DMS153 (cell line): ENCODE measurements at regions not wholly inside any gene's neighbourhood (a gene's known extent, or its start where the extent isn't known, plus 50 kb on each side); places are given as distances from the start of the nearest gene placed in this dataset.

Experiments
- DNase-seq: peaks from one replicate; lab custom pipeline; 2025; lab: John Stamatoyannopoulos, UW

DNA sequence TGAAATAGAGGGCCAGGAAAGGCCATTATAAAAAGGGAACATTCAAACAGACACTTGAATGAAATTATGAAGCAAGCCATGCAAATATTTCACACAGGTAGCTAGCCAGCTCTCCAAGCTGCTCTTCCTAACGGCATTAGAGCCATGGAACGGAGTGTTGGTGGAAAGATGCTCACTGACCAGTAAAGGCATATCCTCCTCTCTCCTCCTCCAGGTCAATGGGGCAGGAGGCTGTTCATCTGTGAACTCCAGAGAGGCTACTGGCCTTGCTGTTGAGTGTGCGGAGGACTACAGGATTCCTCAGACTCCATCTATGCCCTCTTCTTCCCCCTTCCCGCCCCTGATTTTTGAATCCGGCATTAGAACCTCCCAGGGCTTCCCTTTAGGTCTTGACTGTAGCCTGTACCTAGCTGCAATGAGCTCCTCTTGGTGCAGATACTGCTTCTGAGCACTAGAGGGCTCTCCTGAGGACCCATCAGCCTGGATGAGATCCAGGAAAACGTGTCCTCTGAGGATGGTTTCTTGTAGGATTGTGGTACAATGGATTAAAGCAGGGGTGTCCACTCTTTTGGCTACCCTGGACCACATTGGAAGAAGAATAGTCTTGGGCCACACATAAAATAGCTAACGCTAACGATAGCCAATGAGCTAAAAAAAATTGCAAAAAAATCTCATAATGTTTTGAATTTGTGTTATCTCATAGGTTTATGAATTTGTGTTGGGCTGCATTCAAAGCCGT lies 162.2 kb downstream of the SREK1 start:
- DNase-seq: peak; percentile 41

DNA sequence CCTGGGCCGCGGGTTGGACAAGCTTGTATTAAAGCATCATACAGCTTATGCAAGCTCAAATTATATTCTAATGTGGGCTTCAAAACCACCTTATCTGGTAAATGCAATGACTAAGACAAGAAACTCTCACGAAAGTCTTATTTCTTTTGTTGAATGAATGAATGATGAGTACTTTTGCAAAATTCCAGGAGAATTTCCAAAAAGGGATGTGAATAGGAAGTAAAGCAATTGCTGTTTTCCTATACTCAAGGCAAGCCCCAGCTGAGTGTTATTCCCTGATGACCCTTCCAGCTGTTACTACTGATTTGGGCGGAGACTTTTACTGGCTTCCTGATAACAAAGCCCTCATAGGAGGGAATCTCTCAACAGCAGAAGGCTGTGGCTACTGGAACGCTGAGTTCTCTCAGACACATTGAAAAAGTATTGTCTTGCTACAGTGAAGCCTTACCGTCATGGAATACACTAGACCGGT lies 162.8 kb downstream of the SREK1 start:
- DNase-seq: no peak

DNA sequence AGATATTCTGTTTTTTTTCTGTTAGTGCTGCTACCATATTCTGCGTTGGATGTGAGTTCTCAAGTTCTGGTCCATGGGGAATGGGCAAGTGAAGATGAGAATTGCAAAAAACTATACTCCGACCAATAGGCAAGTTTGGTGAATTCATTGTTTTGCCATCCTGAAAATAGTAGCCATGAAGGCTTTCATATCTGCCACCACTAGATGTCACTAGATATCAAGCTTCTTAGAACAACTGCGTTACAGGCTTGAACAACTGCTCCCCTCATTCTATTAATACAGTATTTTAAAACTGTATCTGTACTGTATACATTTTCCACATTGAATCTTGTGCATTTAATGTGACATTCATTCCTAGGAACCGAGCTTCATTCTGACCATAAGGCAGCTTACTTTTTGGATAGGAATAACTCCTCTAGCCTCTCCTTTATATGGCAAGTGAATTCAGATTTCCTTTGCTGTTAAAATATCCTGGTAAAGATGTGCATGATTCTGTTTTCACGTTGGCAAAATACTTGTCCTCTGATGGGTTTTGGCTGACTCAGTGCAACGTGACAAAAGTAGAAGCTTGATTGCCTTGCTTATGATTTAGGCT lies 163.6 kb downstream of the SREK1 start:
- DNase-seq: peak; percentile 26

DNA sequence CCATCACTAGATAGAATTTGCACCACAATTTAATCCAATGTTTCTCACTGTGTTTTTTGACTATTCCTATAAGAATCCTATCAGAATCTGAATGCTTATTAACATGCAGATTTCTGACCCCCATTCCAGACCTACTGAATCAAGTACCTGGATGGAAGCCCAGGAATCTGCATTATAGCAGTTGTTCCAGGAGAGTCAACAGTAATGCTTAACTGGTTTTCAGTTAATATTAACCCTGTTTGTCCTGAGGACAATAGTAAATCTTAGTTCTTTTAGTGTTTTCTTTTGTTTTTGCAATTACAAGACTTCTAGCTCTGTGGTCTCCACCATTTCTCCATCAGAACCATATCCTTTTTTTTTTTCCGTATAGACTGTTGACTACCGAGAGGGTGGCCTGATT lies 168.2 kb downstream of the SREK1 start:
- DNase-seq: no peak

DNA sequence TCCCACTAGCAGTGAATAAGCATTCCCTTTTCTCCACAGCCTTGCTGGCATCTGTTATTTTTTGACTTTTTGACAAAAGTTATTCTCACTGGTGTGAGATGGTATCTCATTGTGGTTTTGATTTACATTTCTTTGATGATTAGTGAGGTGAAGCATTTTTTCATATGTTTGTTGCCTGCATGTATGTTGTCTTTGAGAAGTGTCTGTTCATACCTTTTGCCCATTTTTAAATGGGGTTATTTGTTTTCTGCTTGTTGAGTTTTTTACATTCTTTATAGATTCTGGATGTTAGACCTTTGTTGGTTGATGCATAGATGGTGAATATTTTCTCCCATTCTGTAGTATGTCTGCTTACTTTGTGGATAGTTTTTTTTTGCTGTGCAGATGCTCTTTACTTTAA lies 171.7 kb downstream of the SREK1 start:
- no peak for DNase-seq

DNA sequence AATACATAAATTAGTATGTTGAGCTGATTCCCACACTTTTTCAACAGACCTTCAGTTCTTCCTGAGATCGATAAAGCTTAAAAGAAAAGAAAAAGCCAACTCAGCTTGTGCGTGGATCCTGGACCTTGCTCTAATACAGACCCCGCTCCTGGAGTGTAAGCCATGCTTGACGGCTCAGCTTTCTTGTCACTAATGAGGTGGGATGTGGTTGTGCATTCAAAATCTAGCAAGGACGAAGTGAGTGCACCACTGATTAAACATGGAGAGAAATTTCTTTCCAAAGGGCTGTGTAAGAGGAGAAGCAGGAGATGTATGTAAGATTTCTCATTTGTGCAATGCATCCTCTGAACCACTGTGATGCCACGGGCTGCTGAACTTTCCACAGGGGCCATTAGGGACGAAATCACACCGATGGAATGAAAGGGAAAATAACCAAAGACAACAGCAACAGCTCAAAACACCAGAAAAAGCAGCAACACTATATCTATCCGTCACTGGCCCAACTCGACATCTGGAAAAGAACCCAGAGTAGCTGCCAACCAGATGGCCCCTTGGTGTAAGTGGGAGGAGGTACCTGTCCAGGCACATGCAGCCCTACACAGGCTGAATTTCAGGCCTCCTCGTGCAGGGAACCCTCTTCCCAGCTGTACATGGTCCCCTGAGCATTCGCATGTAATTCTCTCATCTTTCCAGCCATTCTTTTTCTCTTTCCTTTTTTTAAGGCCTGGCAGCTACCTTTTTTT lies 178.9 kb downstream of the SREK1 start:
- DNase-seq: no peak

DNA sequence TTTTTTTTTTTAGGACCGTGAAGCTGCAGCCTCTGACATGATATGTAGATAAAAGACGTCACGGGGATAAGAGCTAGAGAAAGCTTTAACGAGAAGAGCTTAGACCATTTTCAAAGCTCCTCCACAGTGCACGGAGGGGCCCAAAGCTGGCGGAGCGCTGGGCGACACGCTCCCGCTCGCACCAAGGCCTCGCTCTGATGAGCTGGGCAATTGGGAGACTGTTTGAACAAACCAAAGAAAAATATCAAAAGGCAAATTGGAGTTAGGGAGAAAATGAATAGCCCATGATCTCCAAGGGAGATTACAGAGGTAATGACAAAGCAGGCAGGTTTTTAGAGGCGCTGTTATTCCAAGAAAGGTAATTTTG lies 179.4 kb downstream of the SREK1 start:
- DNase-seq: no peak

DNA sequence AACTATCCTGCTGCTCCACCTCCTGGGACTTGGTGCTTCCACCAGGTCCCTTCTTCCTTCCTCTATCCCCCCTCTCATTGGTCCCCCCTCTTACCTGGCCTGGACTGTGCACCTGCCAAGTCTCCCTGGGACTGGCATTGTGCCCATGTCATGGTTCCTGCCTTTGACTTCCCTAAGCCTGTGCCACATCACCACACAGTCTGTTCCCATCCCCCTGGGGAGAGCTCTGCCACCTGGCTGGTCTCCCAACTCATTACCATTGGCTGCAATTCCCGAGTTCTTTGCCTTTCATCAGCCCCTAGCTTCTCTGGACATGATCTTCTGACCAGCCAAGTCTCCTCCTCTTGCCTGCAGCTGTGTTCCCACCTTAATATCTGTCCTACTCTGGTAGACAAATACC lies 180.3 kb downstream of the SREK1 start:
- DNase-seq: peak; percentile 53

DNA sequence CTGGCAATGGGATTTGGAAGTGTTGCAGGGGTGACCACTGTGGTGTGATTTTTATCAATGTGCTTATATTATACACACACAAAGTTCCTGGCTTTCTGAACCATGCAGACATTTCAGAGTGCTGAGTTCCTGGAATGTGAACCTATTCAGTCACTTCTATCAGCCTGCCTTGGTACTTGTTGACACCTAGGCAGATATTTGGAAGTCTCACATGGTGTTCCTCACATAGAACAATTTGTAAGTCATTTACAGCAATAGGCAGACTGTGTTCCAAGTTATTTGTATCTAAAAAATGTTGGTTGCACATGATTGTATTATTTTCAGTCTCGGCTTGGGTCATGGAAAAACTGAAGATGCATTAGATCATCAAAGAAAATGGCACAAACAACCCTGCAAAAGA lies 182.2 kb downstream of the SREK1 start:
- DNase-seq: no peak

DNA sequence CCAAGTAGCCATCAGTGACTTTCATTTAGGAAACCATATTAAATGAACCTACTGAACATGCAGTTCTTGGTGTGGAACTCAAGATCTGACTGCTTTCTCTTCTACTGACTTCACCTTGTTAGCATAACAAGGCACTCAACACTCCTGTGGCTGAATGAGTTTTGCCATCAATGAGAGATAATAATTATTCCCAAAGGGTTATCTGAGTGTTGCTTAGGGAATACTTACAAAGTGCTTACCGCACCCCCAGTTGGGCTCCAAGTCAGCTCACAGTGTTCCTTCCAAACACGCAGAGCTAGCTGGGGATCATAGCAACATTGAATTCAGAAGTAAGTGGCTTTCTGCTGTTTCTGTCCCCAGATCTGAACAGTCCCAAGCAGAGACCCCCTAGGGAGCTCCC lies 182.9 kb downstream of the SREK1 start:
- no peak for DNase-seq

DNA sequence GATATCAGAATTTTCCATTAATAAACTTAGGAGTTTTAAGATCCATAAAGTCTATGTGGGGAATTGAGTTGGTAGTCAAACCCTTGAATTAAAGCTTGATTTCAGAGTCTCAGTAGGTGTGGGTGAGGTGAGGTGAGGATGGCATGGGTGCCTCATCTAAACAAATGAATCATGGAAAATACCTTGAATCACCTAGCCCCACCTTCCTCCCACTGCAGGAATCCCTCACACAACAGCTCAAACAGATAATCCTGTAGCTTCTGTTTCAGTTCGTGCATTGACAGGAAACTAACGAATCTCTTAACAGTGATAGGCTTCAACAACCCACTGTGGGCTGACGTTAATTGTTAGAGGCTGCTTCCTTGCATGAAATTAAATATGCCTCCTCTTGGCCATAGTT lies 185.0 kb downstream of the SREK1 start:
- no peak for DNase-seq

DNA sequence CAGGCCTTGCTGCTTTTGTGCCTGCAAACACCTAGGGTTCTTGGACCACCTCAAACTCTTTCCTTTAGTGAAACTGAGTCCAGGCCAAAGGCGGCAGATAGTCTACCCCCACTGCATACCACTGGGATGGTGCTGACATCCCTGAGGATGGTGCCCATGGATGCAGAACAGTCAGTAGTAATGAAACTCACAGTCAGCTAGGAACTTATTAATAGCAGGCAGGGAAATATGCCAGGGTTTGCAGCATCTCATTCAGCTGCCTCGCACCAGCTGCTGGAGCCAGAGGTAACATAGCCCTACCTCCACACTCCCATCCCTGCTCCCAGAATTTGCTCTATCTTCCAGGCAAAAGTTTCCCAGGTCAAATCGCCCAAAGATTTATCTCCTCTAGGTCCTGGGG lies 189.1 kb downstream of the SREK1 start:
- no peak for DNase-seq

DNA sequence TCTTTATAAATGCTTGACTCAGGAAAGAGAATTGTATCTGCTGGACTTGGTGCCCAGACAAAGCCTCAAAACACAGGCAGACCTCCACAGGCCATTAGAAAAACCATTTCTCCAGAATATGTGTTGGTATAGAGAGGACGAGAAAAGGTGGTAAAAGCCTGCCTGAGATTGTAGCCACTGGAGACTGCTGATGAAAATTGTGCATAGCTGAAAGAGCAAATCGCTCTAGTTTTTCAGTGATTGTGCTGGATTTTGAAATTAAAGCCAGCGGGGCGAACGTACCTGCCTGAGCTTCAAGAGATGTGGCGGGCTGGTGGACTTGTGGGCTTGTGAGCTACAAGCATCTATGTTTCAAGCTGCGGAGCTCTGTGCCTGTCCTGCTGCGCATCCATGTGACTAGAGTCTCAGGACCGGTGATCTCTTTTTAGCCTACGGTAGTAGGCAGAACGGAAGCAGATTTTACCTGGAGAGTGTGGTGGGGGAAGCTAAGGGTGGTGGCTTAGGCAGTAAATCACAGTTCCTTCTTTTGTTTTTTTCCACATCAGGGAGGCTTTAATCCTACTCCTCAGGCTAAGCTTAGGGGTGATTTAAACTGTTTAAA lies 193.6 kb downstream of the SREK1 start:
- DNase-seq: no peak

DNA sequence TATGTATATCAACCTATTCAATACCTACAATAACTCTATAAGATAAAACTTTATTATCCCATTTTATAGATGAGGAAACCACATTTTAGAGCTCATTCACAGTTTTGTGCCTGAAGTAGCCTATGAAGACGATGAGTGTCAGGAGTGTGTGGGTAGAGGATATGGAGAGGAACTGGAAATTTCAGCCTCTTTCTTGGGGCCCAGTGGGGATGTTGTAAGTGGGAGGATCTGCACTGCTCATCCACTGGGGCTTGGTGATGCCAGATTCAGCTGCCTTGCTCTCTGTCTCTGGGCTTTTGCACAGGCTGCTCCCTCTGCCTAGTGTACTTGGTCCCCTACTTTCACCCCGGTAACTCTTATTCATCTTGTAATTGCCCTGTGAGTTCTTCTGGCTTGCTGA lies 194.7 kb downstream of the SREK1 start:
- no peak for DNase-seq

DNA sequence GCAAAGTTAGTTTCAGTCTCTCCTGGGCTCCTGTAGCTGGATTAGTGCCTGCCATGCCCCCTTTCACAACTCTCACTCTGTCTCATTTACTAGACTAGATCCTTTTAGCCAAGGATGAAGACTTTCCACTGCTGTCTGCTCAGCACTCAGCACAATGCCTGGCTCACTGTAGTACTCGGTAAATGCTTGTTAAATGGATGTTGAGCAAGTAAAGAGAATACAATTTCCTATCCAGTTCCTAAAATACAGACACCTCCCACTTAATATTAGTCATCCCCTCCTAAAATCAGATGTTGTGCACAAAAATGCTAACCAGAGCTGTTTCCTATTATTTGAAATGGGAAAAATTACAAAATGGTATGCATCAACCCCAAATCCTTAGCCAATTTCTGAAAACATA lies 195.8 kb downstream of the SREK1 start:
- no peak for DNase-seq

DNA sequence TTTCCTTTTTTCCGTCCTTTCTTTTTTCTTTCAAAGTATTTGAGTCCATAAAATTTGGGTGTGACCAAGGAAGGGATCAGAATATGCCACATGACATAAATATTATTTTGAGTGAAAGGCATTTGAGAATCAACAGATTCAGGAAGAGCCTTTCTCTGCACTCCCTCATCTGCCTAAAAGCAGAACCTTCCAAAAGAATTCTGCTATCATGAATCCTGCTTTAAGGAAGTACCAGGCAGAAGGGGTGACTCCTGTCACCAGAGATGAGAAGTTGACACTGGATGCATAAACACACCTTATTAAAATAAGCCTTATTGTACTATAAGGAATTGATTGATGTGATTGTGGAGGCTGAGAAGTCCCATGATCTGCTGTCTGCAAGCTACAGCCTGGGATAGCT lies 196.7 kb downstream of the SREK1 start:
- no peak for DNase-seq

DNA sequence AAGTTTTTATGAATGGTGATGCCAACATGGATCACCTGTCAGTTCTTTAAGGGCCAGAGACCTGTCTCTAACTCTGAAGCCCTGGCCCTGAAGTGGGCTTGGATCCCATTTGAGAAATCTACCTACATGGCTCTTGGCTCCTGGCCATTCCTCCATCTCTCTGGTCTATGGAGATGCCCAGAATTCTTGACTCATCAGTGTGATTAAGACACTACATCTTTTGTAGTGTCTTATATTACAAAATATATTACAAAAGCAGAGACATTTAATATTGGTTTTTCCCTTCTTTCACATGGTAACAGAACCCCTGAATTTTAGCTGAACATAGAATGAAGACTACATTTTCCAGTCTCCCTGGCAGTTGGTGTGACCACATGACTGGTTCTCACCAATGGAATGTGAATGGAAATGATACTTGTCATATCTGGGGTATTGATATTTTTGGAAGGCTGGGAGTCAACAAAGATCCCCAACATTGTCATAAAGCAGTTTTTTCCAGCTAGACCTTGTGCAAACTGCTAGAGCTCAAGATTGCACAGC lies 198.3 kb downstream of the SREK1 start:
- no peak for DNase-seq

DNA sequence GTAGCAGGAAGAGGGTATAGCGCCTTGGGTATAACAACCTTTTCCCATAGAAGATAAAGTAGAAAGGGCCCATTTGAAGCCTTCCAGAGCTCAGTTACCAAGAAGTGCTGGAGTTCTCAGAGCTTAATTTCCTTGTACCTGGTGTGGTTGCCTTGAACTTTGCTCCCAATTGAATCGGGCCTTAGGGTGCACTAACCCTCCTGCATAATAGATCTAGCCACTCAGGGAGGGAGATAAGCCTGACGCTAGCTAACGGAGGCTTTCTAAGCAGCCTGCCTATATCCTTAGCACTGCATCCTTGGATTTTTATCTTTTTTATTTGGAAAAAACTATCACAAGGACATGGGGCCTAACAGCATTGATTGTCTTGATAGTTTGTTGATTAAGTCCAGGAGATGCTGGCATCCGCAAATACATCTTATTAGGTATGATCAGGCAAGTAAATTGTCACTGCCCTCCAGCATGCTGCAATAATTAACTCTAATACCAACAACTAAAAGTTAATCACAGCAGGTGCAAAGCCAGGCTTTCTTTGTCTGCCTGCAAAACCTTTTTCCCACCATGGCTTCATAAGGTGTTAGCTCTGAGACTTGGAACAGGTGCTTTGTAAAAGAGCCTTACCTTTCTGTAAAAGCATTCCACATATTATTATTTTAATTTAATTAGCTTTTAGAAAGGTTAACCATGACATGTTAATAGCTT lies 199.4 kb downstream of the SREK1 start:
- DNase-seq: no peak

DNA sequence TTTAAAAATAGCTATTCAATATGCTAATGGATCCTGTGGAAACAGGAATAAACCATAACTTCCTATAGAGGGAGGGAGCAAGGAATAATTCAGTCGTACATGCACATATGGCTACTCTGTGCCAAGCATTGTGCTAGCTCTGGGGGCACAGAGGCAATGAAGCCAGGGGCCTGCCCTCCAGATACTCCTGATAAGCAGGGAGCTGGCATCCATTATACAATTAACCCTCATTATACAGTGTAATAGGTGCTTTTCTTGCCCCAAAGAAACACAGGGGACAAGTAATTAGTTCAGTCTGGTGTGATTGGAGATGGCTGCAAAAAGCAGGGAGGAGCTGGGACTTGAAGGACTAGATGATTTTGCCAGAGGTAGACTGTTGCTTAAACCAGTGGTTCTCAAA lies 200.4 kb downstream of the SREK1 start:
- no peak for DNase-seq

DNA sequence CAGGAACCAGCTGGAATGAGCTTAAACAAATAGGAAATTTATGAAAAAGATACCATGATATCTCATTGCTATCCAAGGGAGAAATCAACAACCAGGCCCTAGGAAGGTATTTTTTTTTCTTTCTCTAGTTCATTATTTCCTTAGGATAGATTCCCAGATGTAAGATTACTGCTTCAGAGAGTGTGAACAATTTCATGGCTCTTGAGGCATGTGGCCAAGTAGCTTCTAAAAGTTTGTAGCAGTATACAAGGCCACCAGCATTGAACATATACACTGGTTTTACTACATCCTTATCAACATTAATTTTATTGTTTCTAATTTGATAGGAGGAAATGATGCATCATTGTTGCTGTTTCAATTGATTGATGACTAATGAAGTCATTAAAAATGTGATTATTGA lies 201.2 kb downstream of the SREK1 start:
- no peak for DNase-seq

DNA sequence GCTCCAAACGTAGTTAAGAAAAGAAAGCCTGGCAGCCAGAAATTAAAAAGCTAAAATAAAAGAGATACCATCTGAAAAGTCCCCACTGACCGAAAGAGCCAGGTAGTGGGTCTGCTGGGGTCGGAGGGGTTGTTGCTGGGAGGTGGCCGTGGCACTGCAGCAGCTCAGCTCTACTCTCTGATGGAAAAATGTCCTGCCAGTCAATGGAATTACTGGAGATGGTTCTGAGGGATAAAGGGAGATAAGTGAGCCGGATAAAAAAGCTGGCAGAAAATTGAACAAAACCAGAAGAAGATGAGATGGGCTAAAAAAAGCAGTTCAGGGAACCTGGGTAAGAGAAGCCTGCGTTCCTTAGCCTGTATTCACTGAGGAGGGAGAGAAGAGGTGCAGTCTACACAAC lies 202.8 kb downstream of the SREK1 start:
- DNase-seq: no peak
